HUES64 (cell line): ENCODE measurements at regions not wholly inside any gene's neighbourhood (a gene's known extent, or its start where the extent isn't known, plus 50 kb on each side); places are given as distances from the start of the nearest gene placed in this dataset.

Experiments
- H3K27ac ChIP-seq: 2 replicates; pipeline ENCODE4 v1.7.0; 2013; ENCODE audit warnings: low read depth, low read length, inconsistent platforms
- H3K27me3 ChIP-seq: 2 replicates; pipeline ENCODE4 v1.6.1; 2013; ENCODE audit warnings: mild to moderate bottlenecking, low read length; ENCODE audit not compliant: insufficient read depth
- H3K36me3 ChIP-seq: 2 replicates; pipeline ENCODE4 v1.6.1; 2013; ENCODE audit warnings: mild to moderate bottlenecking, low read length; ENCODE audit not compliant: insufficient read depth
- H3K4me1 ChIP-seq: 2 replicates; pipeline ENCODE4 v1.6.1; 2013; ENCODE audit warnings: mild to moderate bottlenecking, low read length, moderate library complexity; ENCODE audit not compliant: insufficient read depth
- H3K4me3 ChIP-seq: 2 replicates; pipeline ENCODE4 v1.5.1; 2013; ENCODE audit warnings: mild to moderate bottlenecking, low read length, moderate library complexity
- H3K9ac ChIP-seq: 2 replicates; pipeline ENCODE4 v1.6.1; 2013; ENCODE audit warnings: mild to moderate bottlenecking, low read depth, low read length
- H3K9me3 ChIP-seq: 2 replicates; pipeline ENCODE4 v1.6.1; 2013; ENCODE audit warnings: low read depth, low read length; ENCODE audit not compliant: insufficient read depth
- WGBS: fragments of 150-250, 120-280 bp; methylation state at CpG from one replicate; pipeline ENCODE4 v1.1.7; 2013; ENCODE audit warnings: missing lambda C conversion rate; 5-methylcytosine and 5-hydroxymethylcytosine counted together

GRCh38 chr5:171604195-171604594 is 181.4 kb upstream of the SMIM23 start:
- Histone ChIP-seq H3K4me3 (no peak overlapping the region), H3K27me3 (no peaks in the 10 kb centered on the region; the same call in 1 of the 2 replicates), H3K36me3 (no peaks in the 10 kb centered on the region), H3K9ac (no peak overlapping the region), H3K4me1 (no peaks in the 10 kb centered on the region), H3K9me3 (peaks cover 21% of the 10 kb centered on the region; the same call in 1 of the 2 replicates), H3K27ac (no peak overlapping the region)

GRCh38 chr5:171606414-171607024 is 179.1 kb upstream of the SMIM23 start:
- H3K9ac ChIP-seq: no peak overlapping the region
- H3K27ac ChIP-seq: no peak overlapping the region
- peaks cover 21% of the 10 kb centered on the region; the same call in 1 of the 2 replicates for H3K9me3 ChIP-seq
- H3K4me3 ChIP-seq: no peak overlapping the region
- H3K4me1 ChIP-seq: no peaks in the 10 kb centered on the region
- H3K27me3 ChIP-seq: no peaks in the 10 kb centered on the region; the same call in 1 of the 2 replicates
- no peaks in the 10 kb centered on the region for H3K36me3 ChIP-seq

- no peaks in the 10 kb centered on the region for H3K4me1 ChIP-seq
- H3K9ac ChIP-seq: no peak overlapping the region
- no peak overlapping the region for H3K4me3 ChIP-seq
- 100% methylated on average over 1 of the region's 2 CpGs for WGBS
- no peak overlapping the region for H3K27ac ChIP-seq
- H3K9me3 ChIP-seq: peaks cover 21% of the 10 kb centered on the region; the same call in 1 of the 2 replicates
- H3K36me3 ChIP-seq: no peaks in the 10 kb centered on the region
- no peaks in the 10 kb centered on the region; the same call in 1 of the 2 replicates for H3K27me3 ChIP-seq
Observed at GRCh38 chr5:171607863-171608262, 177.8 kb upstream of the SMIM23 start.

- Histone ChIP-seq H3K4me3 (no peak overlapping the region), H3K9me3 (peaks cover 21% of the 10 kb centered on the region; the same call in 1 of the 2 replicates), H3K9ac (no peak overlapping the region), H3K27me3 (peaks cover 8% of the 10 kb centered on the region; the same call in 1 of the 2 replicates), H3K27ac (no peak overlapping the region), H3K36me3 (no peaks in the 10 kb centered on the region), H3K4me1 (no peaks in the 10 kb centered on the region)
- 95% methylated on average over 3 of the region's 3 CpGs for WGBS
Observed at GRCh38 chr5:171609806-171610452, 175.7 kb upstream of the SMIM23 start.

GRCh38 chr5:171610686-171611085 is 174.9 kb upstream of the SMIM23 start:
- Histone ChIP-seq H3K4me3 (no peak overlapping the region), H3K27ac (no peak overlapping the region), H3K9ac (no peak overlapping the region), H3K4me1 (peaks cover 6% of the 10 kb centered on the region; the same call in 1 of the 2 replicates), H3K36me3 (no peaks in the 10 kb centered on the region), H3K27me3 (peaks cover 12% of the 10 kb centered on the region), H3K9me3 (peaks cover 21% of the 10 kb centered on the region; the same call in 1 of the 2 replicates)
- WGBS: 90% methylated on average over 5 of the region's 5 CpGs

- peaks cover 3% of the 10 kb centered on the region; the same call in 1 of the 2 replicates for H3K9me3 ChIP-seq
- H3K27me3 ChIP-seq: peaks cover 29% of the 10 kb centered on the region
- H3K27ac ChIP-seq: no peak overlapping the region
- no peaks in the 10 kb centered on the region for H3K36me3 ChIP-seq
- H3K9ac ChIP-seq: no peak overlapping the region
- peaks cover 13% of the 10 kb centered on the region; the same call in 1 of the 2 replicates for H3K4me1 ChIP-seq
- H3K4me3 ChIP-seq: no peak overlapping the region
- WGBS: 88% methylated on average over 5 of the region's 5 CpGs
Observed at GRCh38 chr5:171612749-171613148, 172.9 kb upstream of the SMIM23 start.

- Histone ChIP-seq H3K27ac (no peak overlapping the region), H3K36me3 (no peaks in the 10 kb centered on the region), H3K27me3 (peaks cover 45% of the 10 kb centered on the region), H3K9ac (no peak overlapping the region), H3K4me3 (no peak overlapping the region), H3K4me1 (peaks cover 13% of the 10 kb centered on the region; the same call in 1 of the 2 replicates), H3K9me3 (no peaks in the 10 kb centered on the region)
- 88% methylated on average over 5 of the region's 5 CpGs for WGBS
Observed at GRCh38 chr5:171614511-171614910, 171.1 kb upstream of the SMIM23 start.

GRCh38 chr5:171614971-171615653 is 170.5 kb upstream of the SMIM23 start:
- Histone ChIP-seq H3K9me3 (no peaks in the 10 kb centered on the region), H3K4me3 (no peak overlapping the region), H3K36me3 (no peaks in the 10 kb centered on the region), H3K9ac (no peak overlapping the region), H3K4me1 (peaks cover 13% of the 10 kb centered on the region; the same call in 1 of the 2 replicates), H3K27me3 (peaks cover 51% of the 10 kb centered on the region), H3K27ac (no peak overlapping the region)
- WGBS: 68% methylated on average over 22 of the region's 22 CpGs

- WGBS: 33% methylated on average over 22 of the region's 22 CpGs
- Histone ChIP-seq H3K27me3 (peaks cover 60% of the 10 kb centered on the region), H3K9ac (no peak overlapping the region), H3K9me3 (no peaks in the 10 kb centered on the region), H3K4me1 (peaks cover 13% of the 10 kb centered on the region; the same call in 1 of the 2 replicates), H3K36me3 (no peaks in the 10 kb centered on the region), H3K27ac (no peak overlapping the region), H3K4me3 (no peak overlapping the region)
Observed at GRCh38 chr5:171615705-171616640, 169.6 kb upstream of the SMIM23 start.

- H3K27me3 ChIP-seq: peaks cover 73% of the 10 kb centered on the region
- H3K27ac ChIP-seq: no peak overlapping the region
- no peak overlapping the region for H3K4me3 ChIP-seq
- H3K36me3 ChIP-seq: no peaks in the 10 kb centered on the region
- H3K4me1 ChIP-seq: peaks cover 14% of the 10 kb centered on the region; the same call in 1 of the 2 replicates
- no peaks in the 10 kb centered on the region for H3K9me3 ChIP-seq
- 93% methylated on average over 12 of the region's 12 CpGs for WGBS
- H3K9ac ChIP-seq: no peak overlapping the region
Observed at GRCh38 chr5:171617266-171617665, 168.4 kb upstream of the SMIM23 start.
